Suprapubic skin (tissue), 3 donors: ENCODE measurements at regions not wholly inside any gene's neighbourhood (a gene's known extent, or its start where the extent isn't known, plus 50 kb on each side); places are given as distances from the start of the nearest gene placed in this dataset.

Experiments used
- CTCF ChIP-seq, 2 donors: fragments of 200-600 bp in 1 of 2; fragments of 450-650 bp in 1 of 2; sonication (generic) in 1 of 2; IDR thresholded peaks; one replicate each; pipeline ENCODE4 v1.5.1; 2016 to 2019; ENCODE audit warnings: antibody characterized with exemption in 2 of 2, mild to moderate bottlenecking in 1 of 2, moderate library complexity in 1 of 2
- POLR2A ChIP-seq, 2 donors: fragments of 450-650 bp; IDR thresholded peaks; one replicate each; pipeline ENCODE4 v1.6.1; 2017; ENCODE audit warnings: antibody characterized with exemption in 2 of 2, mild to moderate bottlenecking in 2 of 2, moderate library complexity in 2 of 2

- TF ChIP-seq POLR2A (IDR thresholded peaks at IDR 0.05), result no peak
- no peak for TF ChIP-seq CTCF (IDR thresholded peaks at IDR 0.05)
Observed at GRCh38 chr9:134559013-134559412, 82.6 kb upstream of the COL5A1 start.
